ENCODE measurements at regions not wholly inside any gene's neighbourhood (a gene's known extent, or its start where the extent isn't known, plus 50 kb on each side); places are given as distances from the start of the nearest gene placed in this dataset. TPM values are rescaled to one million over a fixed set of nuclear protein-coding genes. Genes with fewer than 3 reads are reported as not detected.
"Not testable (repeated sequence)": the region's sequence is repeated elsewhere in the genome, so short reads cannot be mapped to it uniquely, and the experiment has no call there.

GRCh38 chrX:3440981-3441380, 94.5 kb upstream of the MXRA5 start:
- no peak for DNase-seq (ENCODE audit: low spot score)

- not testable (repeated sequence) for DNase-seq (ENCODE audit: low spot score)
These were observed 89.5 kb upstream of the MXRA5 start for GRCh38 chrX:3435916-3436315.

- DNase-seq (ENCODE audit: low spot score) = no peak
These were observed 88.6 kb upstream of the MXRA5 start for GRCh38 chrX:3435057-3435456.

- DNase-seq (ENCODE audit: low spot score) = no peak
These were observed 82.3 kb upstream of the MXRA5 start for GRCh38 chrX:3428792-3429191.

GRCh38 chrX:3426552-3426951, 80.1 kb upstream of the MXRA5 start:
- DNase-seq (ENCODE audit: low spot score) = no peak

- DNase-seq (ENCODE audit: low spot score) = no peak
These were observed 78.6 kb upstream of the MXRA5 start for GRCh38 chrX:3425031-3425430.

- no peak for DNase-seq (ENCODE audit: low spot score)
These were observed 73.9 kb upstream of the MXRA5 start for GRCh38 chrX:3420316-3420715.

- DNase-seq (ENCODE audit: low spot score) = no peak
These were observed 68.6 kb upstream of the MXRA5 start for GRCh38 chrX:3415011-3415410.

GRCh38 chrX:3411626-3412025, 65.2 kb upstream of the MXRA5 start:
- DNase-seq (ENCODE audit: low spot score) = not testable (repeated sequence)

- not testable (repeated sequence) for DNase-seq (ENCODE audit: low spot score)
These were observed 63.5 kb upstream of the MXRA5 start for GRCh38 chrX:3409936-3410335.

- DNase-seq (ENCODE audit: low spot score) = no peak
These were observed 61.3 kb upstream of the MXRA5 start for GRCh38 chrX:3407781-3408180.

GRCh38 chrX:3407121-3407520, 60.7 kb upstream of the MXRA5 start:
- DNase-seq (ENCODE audit: low spot score) = no peak

GRCh38 chrX:3403748-3404147, 57.3 kb upstream of the MXRA5 start:
- no peak for DNase-seq (ENCODE audit: low spot score)

Small RNA genes lying in the stretch of these regions (small RNA-seq; reads per million reads assigned to genes)
- gene SNORA48B = not detected
